Endothelial cell of umbilical vein (primary cell): ENCODE measurements at regions not wholly inside any gene's neighbourhood (a gene's known extent, or its start where the extent isn't known, plus 50 kb on each side); places are given as distances from the start of the nearest gene placed in this dataset.

Experiments used
- BruUV-seq: library from RNA; stranded (reverse); fragments of 400-500 nt; replicated peaks from 2 replicates; lab custom pipeline; 2021; lab: Mats Ljungman, UMichigan
- CTCF ChIA-PET: fragments of 300-600, 350-600 bp; sonication (Branson Sonifier 250); formaldehyde crosslinking; loops from one replicate; lab custom pipeline; 2021; ENCODE audit warnings: antibody characterized with exemption, inconsistent platforms; lab: Charles Lee
- POLR2A ChIA-PET: fragments of 300-600, 350-600 bp; sonication (Branson Sonifier 250); formaldehyde crosslinking; loops from one replicate; lab custom pipeline; 2021; ENCODE audit warnings: antibody characterized with exemption, inconsistent platforms; lab: Charles Lee
- DNase-seq: peaks from one replicate; pipeline ENCODE4 v3.0.0-alpha.2; 2011; ENCODE audit warnings: low read depth, low spot score
- FAIRE-seq: peaks from 2 replicates; lab custom pipeline; 2011; peaks lifted over from hg19 to GRCh38; lab: Jason Lieb, UNC
- H2AFZ ChIP-seq: 2 replicates; pipeline ENCODE4 v1.6.0; 2012; ENCODE audit warnings: low read depth, low read length, control low read depth, inconsistent platforms
- H3K27ac ChIP-seq: 2 replicates; pipeline ENCODE4 v1.5.1; 2011; ENCODE audit warnings: low read depth, mild to moderate bottlenecking, control low read depth, low read length, moderate library complexity; ENCODE audit not compliant: insufficient read depth
- H3K27me3 ChIP-seq, 2 experiments: 2 replicates each; pipeline versions ENCODE4 v1.6.0 to v1.6.1; 2011; ENCODE audit warnings: low read length in 2 of 2, mixed read lengths in 1 of 2; ENCODE audit not compliant: control insufficient read depth in 2 of 2, insufficient read depth in 2 of 2
- H3K36me3 ChIP-seq, 2 experiments: 2 replicates in 1 of 2; 3 replicates in 1 of 2; pipeline ENCODE4 v1.5.1; 2011; ENCODE audit warnings: low read length in 2 of 2, mild to moderate bottlenecking in 1 of 2, moderate library complexity in 1 of 2; ENCODE audit not compliant: control insufficient read depth in 2 of 2, insufficient read depth in 2 of 2; ENCODE audit errors: extremely low read depth in 1 of 2
- H3K4me1 ChIP-seq: 3 replicates; pipeline ENCODE4 v1.5.1; 2011; ENCODE audit warnings: mild to moderate bottlenecking, low read length; ENCODE audit not compliant: control insufficient read depth, insufficient read depth; ENCODE audit errors: extremely low read depth
- H3K4me2 ChIP-seq: 2 replicates; pipeline ENCODE4 v1.6.1; 2011; ENCODE audit warnings: low read length, control low read depth, mixed read lengths; ENCODE audit not compliant: insufficient read depth
- H3K4me3 ChIP-seq, 3 experiments: fragments of 200-600 bp in 1 of 3; sonication (generic), shearing (Covaris generic) in 1 of 3; replicated peaks in 1 of 3; 2 replicates each; pipeline ENCODE4 v1.5.1; 2011 to 2016; ENCODE audit warnings: control low read depth in 3 of 3, low read length in 3 of 3, mild to moderate bottlenecking in 2 of 3, inconsistent platforms in 1 of 3, low read depth in 1 of 3, moderate library complexity in 1 of 3; ENCODE audit not compliant: insufficient read depth in 1 of 3
- H3K79me2 ChIP-seq: 2 replicates; pipeline ENCODE4 v1.6.0; 2012; ENCODE audit warnings: low read length, inconsistent platforms; ENCODE audit not compliant: control insufficient read depth, insufficient read depth
- H3K9ac ChIP-seq: replicated peaks from 2 replicates; pipeline ENCODE3; 2011; ENCODE audit warnings: low read length, control low read depth; ENCODE audit not compliant: insufficient read depth; ENCODE audit errors: extremely low read depth
- H3K9me1 ChIP-seq: replicated peaks from 3 replicates; pipeline ENCODE4 v1.6.0; 2011; ENCODE audit warnings: mild to moderate bottlenecking, low read length; ENCODE audit not compliant: control insufficient read depth, insufficient read depth; ENCODE audit errors: extremely low read depth
- H3K9me3 ChIP-seq: replicated peaks from 2 replicates; pipeline ENCODE4 v1.5.1; 2012; ENCODE audit warnings: low read length, inconsistent platforms; ENCODE audit not compliant: control insufficient read depth, insufficient read depth
- H4K20me1 ChIP-seq: replicated peaks from 2 replicates; pipeline ENCODE3; 2011; ENCODE audit warnings: mild to moderate bottlenecking, low read length; ENCODE audit not compliant: control insufficient read depth, insufficient read depth; ENCODE audit errors: extremely low read depth
- EZH2 ChIP-seq: IDR thresholded peaks from 2 replicates; pipeline ENCODE4 v1.6.1; 2012; ENCODE audit warnings: borderline replicate concordance, low read depth, mild to moderate bottlenecking, moderate library complexity, low read length, inconsistent platforms; ENCODE audit not compliant: severe bottlenecking
- FOS ChIP-seq: IDR thresholded peaks from 2 replicates; pipeline ENCODE4 v1.6.1; 2011; ENCODE audit warnings: mild to moderate bottlenecking, low read length, moderate library complexity, borderline replicate concordance; ENCODE audit not compliant: insufficient read depth
- GATA2 ChIP-seq: IDR thresholded peaks from 2 replicates; pipeline ENCODE4 v1.7.0; 2011; ENCODE audit warnings: low read depth, mild to moderate bottlenecking, moderate library complexity, mixed read lengths, low read length; ENCODE audit not compliant: insufficient read length, insufficient read depth
- JUN ChIP-seq: IDR thresholded peaks from 2 replicates; pipeline ENCODE4 v1.6.1; 2011; ENCODE audit warnings: borderline replicate concordance, low read depth; ENCODE audit not compliant: insufficient read length, insufficient read depth
- MAX ChIP-seq: IDR thresholded peaks from 2 replicates; pipeline ENCODE4 v1.6.1; 2011; ENCODE audit not compliant: insufficient read depth, insufficient read length
- MYC ChIP-seq: IDR thresholded peaks from one replicate; pipeline ENCODE4 v1.6.1; 2011; ENCODE audit warnings: mild to moderate bottlenecking, low read depth, low read length
- POLR2A ChIP-seq: IDR thresholded peaks from 2 replicates; pipeline ENCODE4 v1.6.1; 2012; ENCODE audit warnings: low read depth, mild to moderate bottlenecking, control low read depth, low read length
- POLR2AphosphoS5 ChIP-seq: IDR thresholded peaks from 2 replicates; pipeline ENCODE4 v1.6.1; 2012; ENCODE audit warnings: low read depth, mild to moderate bottlenecking, control low read depth, low read length, moderate library complexity; ENCODE audit not compliant: insufficient read depth
- dilution Hi-C: fragments of 300-500 bp; cut with MboI; formaldehyde crosslinking; loops from one replicate; pipeline ENCODE4 v1.15.0; 2019; ENCODE audit warnings: low sequenced_read_pairs; ENCODE audit not compliant: extremely low pct_ligation_motif_present
- intact Hi-C: fragments of 100-400 bp; cut with micrococcal nuclease; formaldehyde crosslinking; loops from one replicate; pipeline ENCODE4 v1.10.0; 2022
- TF ChIP-seq, protein P1 (sequence below), 2 donors: IDR thresholded peaks; 1 replicate in 1 of 2; 2 replicates in 1 of 2; pipeline ENCODE4 v1.5.1; 2011; ENCODE audit warnings: low read length in 2 of 2, mild to moderate bottlenecking in 2 of 2, moderate library complexity in 2 of 2, control low read depth in 1 of 2, inconsistent platforms in 1 of 2, low read depth in 1 of 2; ENCODE audit not compliant: insufficient read depth in 1 of 2; ENCODE audit errors: extremely low read depth in 1 of 2

DNA sequence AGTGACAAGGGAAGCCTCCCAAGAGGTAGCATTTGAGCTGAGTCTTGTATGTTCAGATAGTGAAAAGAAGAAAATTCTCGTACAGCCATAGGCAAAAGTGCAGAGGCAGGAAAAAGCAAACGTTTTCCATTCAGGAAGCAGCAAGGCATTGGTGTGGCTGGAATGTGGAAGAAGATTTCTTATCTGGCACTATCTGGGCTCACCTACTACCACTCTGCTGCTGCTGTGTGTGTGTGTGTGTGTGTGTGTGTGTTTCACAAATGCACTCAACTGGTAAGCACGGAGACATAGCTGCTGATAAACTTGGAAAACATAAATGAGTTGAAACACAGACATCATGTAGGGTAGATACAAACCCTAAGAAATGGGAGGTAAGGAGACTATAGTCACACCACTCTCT is 92.8 kb upstream of the ARHGAP42 start:
- no TSS peak for BruUV-seq
- DNase-seq: no peak

More for the DNA sequence above, 92.8 kb upstream of the ARHGAP42 start:
- FAIRE-seq: no peak
- H3K27me3 ChIP-seq: peaks cover 0 to 1% of the 10 kb centered on the region in 2 experiments
- ChIA-PET CTCF (interaction anchor here (0.9 kb wide), 1 partner anchor 17 kb away, joined by 3 read pairs; no protein-coding TSS in a partner anchor), POLR2A (no interaction called here)
- H3K9ac ChIP-seq: no peak overlapping the region
- H3K27ac ChIP-seq: no peak overlapping the region
- TF ChIP-seq JUN (no peak), FOS (no peak), MAX (no peak), GATA2 (no peak), POLR2AphosphoS5 (no peak), POLR2A (no peak), MYC (no peak), EZH2 (no peak)
- TF ChIP-seq, protein P1, sequence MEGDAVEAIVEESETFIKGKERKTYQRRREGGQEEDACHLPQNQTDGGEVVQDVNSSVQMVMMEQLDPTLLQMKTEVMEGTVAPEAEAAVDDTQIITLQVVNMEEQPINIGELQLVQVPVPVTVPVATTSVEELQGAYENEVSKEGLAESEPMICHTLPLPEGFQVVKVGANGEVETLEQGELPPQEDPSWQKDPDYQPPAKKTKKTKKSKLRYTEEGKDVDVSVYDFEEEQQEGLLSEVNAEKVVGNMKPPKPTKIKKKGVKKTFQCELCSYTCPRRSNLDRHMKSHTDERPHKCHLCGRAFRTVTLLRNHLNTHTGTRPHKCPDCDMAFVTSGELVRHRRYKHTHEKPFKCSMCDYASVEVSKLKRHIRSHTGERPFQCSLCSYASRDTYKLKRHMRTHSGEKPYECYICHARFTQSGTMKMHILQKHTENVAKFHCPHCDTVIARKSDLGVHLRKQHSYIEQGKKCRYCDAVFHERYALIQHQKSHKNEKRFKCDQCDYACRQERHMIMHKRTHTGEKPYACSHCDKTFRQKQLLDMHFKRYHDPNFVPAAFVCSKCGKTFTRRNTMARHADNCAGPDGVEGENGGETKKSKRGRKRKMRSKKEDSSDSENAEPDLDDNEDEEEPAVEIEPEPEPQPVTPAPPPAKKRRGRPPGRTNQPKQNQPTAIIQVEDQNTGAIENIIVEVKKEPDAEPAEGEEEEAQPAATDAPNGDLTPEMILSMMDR (IDR thresholded peaks at IDR 0.05; ENCODE audit: extremely low read depth in 1 of 2, insufficient read depth in 1 of 2, low read depth in 1 of 2, low read length in 2 of 2): no peak
- no peaks in the 10 kb centered on the region for H3K36me3 ChIP-seq
- no peaks in the 10 kb centered on the region for H3K9me3 ChIP-seq
- H3K4me1 ChIP-seq: no peaks in the 10 kb centered on the region
- H3K4me2 ChIP-seq: no peak overlapping the region
- no peaks in the 10 kb centered on the region for H3K9me1 ChIP-seq
- dilution Hi-C loops (no loop called here), intact Hi-C loops (no loop called here)
- H4K20me1 ChIP-seq: no peaks in the 10 kb centered on the region
- no peak overlapping the region for H3K4me3 ChIP-seq
- H3K79me2 ChIP-seq: no peaks in the 10 kb centered on the region
- H2AFZ ChIP-seq: no peak overlapping the region
